SU-DHL-6 (cell line): ENCODE measurements at regions not wholly inside any gene's neighbourhood (a gene's known extent, or its start where the extent isn't known, plus 50 kb on each side); places are given as distances from the start of the nearest gene placed in this dataset.

ENCODE experiments used
- H2AFZ ChIP-seq: fragments of 200-600 bp; sonication (generic); 2 replicates; pipeline ENCODE4 v1.6.1; 2014; ENCODE audit warnings: low read depth, mild to moderate bottlenecking, moderate library complexity, mixed read lengths, antibody characterized with exemption, low read length; ENCODE audit not compliant: severe bottlenecking
- H3F3A ChIP-seq: fragments of 200-600 bp; shearing (Covaris generic); 2 replicates; pipeline ENCODE4 v1.6.0; 2016; ENCODE audit warnings: antibody characterized with exemption, mild to moderate bottlenecking; ENCODE audit not compliant: insufficient read depth
- H3K27ac ChIP-seq: fragments of 200-600 bp; sonication (generic); 2 replicates; pipeline ENCODE4 v1.5.1; 2016; ENCODE audit warnings: low read depth, mild to moderate bottlenecking, low read length, moderate library complexity, mixed read lengths
- H3K27me3 ChIP-seq: fragments of 200-600 bp; sonication (generic), shearing (Covaris generic); 2 replicates; pipeline ENCODE4 v1.6.0; 2014; ENCODE audit warnings: mild to moderate bottlenecking, low read length
- H3K36me3 ChIP-seq: fragments of 200-600 bp; sonication (generic); 2 replicates; pipeline ENCODE4 v1.6.1; 2014; ENCODE audit warnings: mild to moderate bottlenecking, low read length, mixed read lengths
- H3K4me2 ChIP-seq: fragments of 300-600, 200-600 bp; shearing (Covaris generic), sonication (generic); 2 replicates; pipeline ENCODE4 v1.6.0; 2014; ENCODE audit warnings: low read length, low read depth, mild to moderate bottlenecking; ENCODE audit not compliant: poor library complexity, severe bottlenecking
- H3K4me3 ChIP-seq: fragments of 200-600 bp; sonication (generic); 2 replicates; pipeline ENCODE4 v1.5.1; 2014; ENCODE audit warnings: antibody characterized with exemption, low read length, mild to moderate bottlenecking, mixed read lengths; ENCODE audit not compliant: insufficient read depth, poor library complexity, severe bottlenecking
- H3K79me2 ChIP-seq: fragments of 200-600 bp; sonication (generic); 2 replicates; pipeline ENCODE4 v1.6.1; 2014; ENCODE audit warnings: mild to moderate bottlenecking, low read length, moderate library complexity; ENCODE audit not compliant: insufficient read depth
- H3K9ac ChIP-seq: fragments of 200-600 bp; sonication (generic); 2 replicates; pipeline ENCODE4 v1.7.0; 2014; ENCODE audit warnings: mild to moderate bottlenecking, low read length
- H3K9me2 ChIP-seq: fragments of 200-600 bp; sonication (generic); replicated peaks from 2 replicates; pipeline ENCODE4 v1.6.1; 2014; ENCODE audit warnings: low read length; ENCODE audit not compliant: insufficient read depth
- H3K9me3 ChIP-seq: fragments of 200-600 bp; sonication (generic); 2 replicates; pipeline ENCODE4 v1.6.1; 2014; ENCODE audit warnings: low read length, mixed read lengths; ENCODE audit not compliant: insufficient read depth
- H4K20me1 ChIP-seq: fragments of 200-600 bp; sonication (generic); 2 replicates; pipeline ENCODE4 v1.6.1; 2014; ENCODE audit warnings: low read depth, mild to moderate bottlenecking, antibody characterized with exemption, low read length, moderate library complexity, mixed read lengths
- CTCF ChIP-seq: fragments of 200-600 bp; sonication (generic); IDR thresholded peaks from one replicate; pipeline ENCODE4 v1.5.1; 2017; ENCODE audit warnings: antibody characterized with exemption, mild to moderate bottlenecking, low read length, moderate library complexity; ENCODE audit not compliant: insufficient read depth, poor library complexity, severe bottlenecking
- EZH2phosphoT487 ChIP-seq: fragments of 200-600 bp; sonication (generic), shearing (Covaris generic); conservative IDR thresholded peaks from 2 replicates; pipeline ENCODE4 v1.6.1; 2018; ENCODE audit warnings: mild to moderate bottlenecking, antibody characterized with exemption, low read length, moderate library complexity, mixed read lengths

GRCh38 chr19:34824686-34825085 lies 51.7 kb upstream of the ZNF599 start:
- no peaks in the 10 kb centered on the region for H4K20me1 ChIP-seq
- H2AFZ ChIP-seq = no peak overlapping the region
- H3K4me2 ChIP-seq = no peak overlapping the region
- H3K27me3 ChIP-seq = no peaks in the 10 kb centered on the region
- H3F3A ChIP-seq = no peaks in the 10 kb centered on the region
- H3K9ac ChIP-seq = no peak overlapping the region
- no peaks in the 10 kb centered on the region for H3K79me2 ChIP-seq
- no peaks in the 10 kb centered on the region for H3K9me2 ChIP-seq
- TF ChIP-seq CTCF (no peak), EZH2phosphoT487 (no peak)
- no peak overlapping the region for H3K27ac ChIP-seq
- H3K36me3 ChIP-seq = no peaks in the 10 kb centered on the region
- no peak overlapping the region for H3K4me3 ChIP-seq
- H3K9me3 ChIP-seq = no peaks in the 10 kb centered on the region
